CD4-positive, alpha-beta T cell treated with Interleukin-2 at 100 ng/mL for 4 hours (primary cell): ENCODE measurements at regions not wholly inside any gene's neighbourhood (a gene's known extent, or its start where the extent isn't known, plus 50 kb on each side); places are given as distances from the start of the nearest gene placed in this dataset.
"Not testable (repeated sequence)": the region's sequence is repeated elsewhere in the genome, so short reads cannot be mapped to it uniquely, and the experiment has no call there.

Source experiments
- DNase-seq: peaks from one replicate; pipeline ENCODE4 v3.0.0-alpha.2; 2020; ENCODE audit warnings: low spot score

GRCh38 chr12:70008944-70009343 is 183.9 kb downstream of the MYRFL start:
- no peak for DNase-seq

DNA sequence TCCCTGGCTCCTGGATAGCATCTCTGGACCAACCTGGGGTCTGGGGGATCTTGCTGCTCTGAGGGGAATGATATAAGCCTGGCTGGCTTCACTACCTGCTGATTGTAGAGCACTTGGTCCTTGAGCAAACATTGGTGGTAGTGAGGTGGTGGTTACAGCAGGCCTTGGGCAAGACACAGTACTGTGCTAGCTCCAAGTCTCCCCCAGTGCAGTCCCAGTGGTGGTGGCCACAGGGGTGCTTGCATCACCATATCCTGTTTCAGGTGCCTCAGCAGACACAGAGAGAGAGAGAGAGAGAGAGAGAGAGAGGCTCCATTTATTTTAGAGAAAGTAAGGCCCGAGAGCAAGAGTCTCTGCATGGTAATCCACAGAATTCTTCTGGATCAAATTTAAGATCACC is 186.3 kb downstream of the MYRFL start:
- no peak for DNase-seq

GRCh38 chr12:70013016-70013415 is 188.0 kb downstream of the MYRFL start:
- not testable (repeated sequence) for DNase-seq

- DNase-seq, result no peak
These were observed 203.5 kb downstream of the MYRFL start for GRCh38 chr12:70028515-70028914.

DNA sequence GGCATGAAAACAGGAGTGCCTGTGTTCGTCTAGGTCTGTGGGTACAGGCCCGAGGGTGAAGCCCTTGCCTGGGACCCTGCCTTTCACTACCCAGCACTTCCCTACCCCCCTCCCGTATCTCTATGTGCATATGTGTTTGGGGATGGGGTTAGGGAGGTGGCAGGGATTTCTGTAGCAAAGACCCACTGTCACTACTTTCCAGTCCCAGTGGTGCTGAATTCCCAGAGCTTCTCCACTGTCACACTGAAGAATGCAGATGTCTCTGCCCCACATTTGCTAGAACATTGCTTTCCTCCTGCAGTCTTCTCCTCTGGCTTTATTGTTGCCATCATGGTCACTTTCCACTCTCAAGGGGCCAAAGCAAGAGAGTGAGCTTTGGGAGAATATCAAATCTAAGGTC is 203.9 kb downstream of the MYRFL start:
- DNase-seq, result no peak

DNA sequence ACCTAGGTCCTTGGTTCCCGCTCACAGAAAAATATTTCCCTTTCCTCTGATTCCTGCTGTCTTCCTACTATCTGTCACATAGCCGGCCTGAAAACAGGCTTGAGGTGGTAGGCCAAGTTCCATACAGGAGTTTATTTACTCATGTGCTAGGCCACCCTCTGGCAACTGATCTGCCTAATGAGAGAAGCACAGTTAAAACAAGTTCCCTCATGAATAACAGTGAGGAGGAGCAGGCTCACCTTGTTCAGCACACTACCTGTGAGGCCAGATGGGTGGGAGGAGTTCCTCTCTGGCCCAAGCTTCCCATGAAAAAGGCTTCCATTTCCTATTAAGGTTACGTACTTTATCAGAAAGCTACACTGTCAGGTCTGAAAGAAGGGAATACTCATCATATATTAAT is 206.0 kb downstream of the MYRFL start:
- DNase-seq, result no peak

GRCh38 chr12:70032076-70032475 is 207.0 kb downstream of the MYRFL start:
- DNase-seq, result no peak

- DNase-seq, result no peak
These were observed 208.3 kb downstream of the MYRFL start for GRCh38 chr12:70033310-70033709.

GRCh38 chr12:70040141-70040540 is 203.1 kb upstream of the CNOT2 start:
- DNase-seq, result no peak

GRCh38 chr12:70042675-70043074 is 200.6 kb upstream of the CNOT2 start:
- no peak for DNase-seq

DNA sequence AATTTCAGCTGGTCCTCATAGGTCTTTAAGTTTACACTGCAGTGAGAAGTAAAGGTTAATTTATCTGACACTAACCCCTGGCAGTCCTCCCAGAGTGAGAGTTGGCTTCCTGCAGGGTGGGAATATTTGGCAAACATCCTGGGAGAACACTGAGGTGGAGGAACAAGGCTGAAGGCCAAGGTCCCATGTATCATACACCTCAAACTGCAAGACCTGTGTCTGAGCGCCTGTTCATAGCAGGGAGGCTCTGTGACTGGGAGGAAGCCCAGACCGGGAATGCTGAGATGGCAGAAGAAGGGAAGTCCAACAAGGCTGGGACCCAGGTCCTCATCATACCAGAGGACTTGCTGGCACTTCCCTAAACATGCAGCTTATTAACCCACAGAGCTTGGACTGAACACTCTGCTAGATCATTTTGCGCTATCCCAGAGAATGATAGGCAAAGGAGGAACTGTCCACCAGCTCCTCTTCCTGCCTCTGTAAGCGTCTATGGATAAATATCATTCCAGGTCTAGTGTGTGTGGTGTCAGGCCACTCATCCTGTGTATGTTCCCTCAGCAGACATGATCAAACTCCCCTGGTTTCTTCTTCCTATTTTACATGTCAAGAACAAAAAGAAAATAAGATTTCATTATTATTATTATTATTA is 199.6 kb upstream of the CNOT2 start:
- no peak for DNase-seq

GRCh38 chr12:70044167-70044566 is 199.1 kb upstream of the CNOT2 start:
- DNase-seq, result no peak

GRCh38 chr12:70045036-70045435 is 198.2 kb upstream of the CNOT2 start:
- DNase-seq, result no peak

DNA sequence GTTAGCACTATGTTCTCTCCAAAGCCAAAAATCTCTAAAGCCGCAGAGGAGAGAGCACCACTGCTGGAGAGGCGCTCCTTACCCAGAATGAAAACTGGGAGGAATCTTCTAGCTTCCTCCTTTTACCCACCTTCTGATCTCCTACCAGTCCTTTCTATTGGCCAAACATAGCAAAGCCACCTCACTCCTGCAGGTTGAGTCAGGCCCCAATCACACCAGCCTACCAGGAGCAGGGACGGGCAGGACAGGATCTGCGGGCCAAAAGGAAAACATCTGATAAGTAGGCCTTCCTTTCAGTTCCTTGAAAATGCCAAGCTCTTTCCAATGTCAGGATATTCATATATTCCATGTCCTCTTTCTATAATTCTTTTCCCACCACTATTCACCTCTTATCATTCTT is 197.7 kb upstream of the CNOT2 start:
- no peak for DNase-seq

DNA sequence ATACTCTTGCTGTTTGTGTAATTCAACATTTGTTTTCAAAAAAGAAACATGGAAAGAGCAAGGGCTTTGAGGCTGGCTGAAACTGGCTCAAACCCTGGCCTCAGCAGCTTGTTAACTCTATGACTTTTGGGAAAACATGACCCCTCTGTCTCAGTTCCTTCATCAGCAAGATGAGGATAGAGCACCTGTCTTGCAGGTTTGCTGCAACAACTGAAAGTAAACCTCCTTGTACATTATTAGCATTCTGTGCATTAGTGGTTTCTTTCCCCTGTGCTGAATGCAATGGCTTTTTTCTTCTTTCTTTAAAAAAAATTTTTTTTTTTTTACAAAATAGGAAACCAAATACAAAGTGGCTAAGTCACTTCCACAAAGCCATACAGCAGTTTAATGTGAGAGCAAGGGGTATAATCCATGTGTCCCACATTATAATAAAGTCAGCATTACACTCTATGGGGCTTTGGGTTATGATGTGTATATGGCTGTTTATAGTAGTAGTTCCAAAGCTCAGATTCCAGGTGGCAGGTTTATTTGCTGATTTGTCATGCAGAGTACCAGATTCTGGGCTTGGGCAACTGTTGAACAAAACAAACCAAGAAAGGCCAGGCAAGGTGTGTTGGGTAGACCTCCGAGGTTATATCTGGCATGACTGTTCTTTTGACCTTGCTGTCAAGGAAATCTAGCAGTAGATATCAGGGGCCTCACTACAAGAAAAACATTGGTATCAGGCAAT is 194.5 kb upstream of the CNOT2 start:
- no peak for DNase-seq

DNA sequence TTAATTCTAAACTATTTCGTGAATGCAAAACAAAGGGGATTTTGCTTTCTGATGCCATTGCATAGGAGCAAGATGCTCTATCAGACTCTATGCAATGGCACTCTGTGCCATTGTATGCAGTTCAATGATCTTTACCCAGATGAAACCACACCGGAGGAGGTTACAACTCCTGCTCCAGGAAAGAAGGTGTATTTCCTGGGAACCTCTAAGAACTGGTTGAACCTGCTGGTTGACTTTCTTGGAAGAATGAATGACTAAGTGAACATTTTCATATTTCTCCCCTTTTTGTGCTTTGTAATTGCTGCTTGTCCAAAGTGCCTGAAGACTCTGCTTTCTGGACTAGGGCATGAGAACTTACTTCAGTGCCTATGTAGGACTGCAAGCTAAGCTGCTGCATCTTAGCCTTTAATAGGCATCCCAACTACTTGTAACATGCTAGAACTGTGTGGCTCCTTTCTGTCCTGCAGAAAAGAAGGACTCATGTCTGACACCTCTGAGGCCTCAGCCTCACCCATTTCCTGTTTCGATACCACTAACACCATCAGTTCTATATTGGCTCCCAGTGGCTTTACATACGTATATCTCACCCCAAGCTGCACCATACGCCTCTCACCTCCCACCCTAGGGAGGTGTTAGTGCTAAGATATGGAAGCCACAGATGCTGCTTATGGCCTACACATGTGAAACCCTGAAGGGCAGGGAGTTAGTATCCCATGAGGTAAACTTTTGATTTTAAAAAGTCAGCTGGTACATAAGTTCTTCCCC is 193.5 kb upstream of the CNOT2 start:
- peak; percentile 51 for DNase-seq

DNA sequence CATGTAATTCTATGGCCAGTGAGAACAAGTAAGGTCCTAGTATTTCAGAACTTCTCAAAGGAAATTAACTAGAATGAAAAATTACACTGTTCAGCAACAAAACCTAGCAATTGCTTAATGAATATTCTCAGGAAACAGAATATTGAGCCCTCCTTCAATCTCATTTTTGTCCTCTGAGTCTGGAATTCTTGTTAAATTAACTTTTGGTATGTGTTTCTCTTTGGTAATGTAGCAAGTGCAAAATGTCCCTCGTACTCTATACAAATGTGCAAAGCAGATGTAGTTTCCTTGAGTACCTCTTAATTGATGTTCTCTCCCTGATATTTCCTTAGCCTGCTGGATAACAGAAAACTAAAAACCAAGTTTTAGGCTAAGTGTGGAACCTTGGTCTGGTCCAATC is 190.8 kb upstream of the CNOT2 start:
- no peak for DNase-seq

- DNase-seq, result no peak
These were observed 190.2 kb upstream of the CNOT2 start for GRCh38 chr12:70052931-70053497.

GRCh38 chr12:70059373-70059772 is 183.9 kb upstream of the CNOT2 start:
- no peak for DNase-seq

- DNase-seq, result no peak
These were observed 182.6 kb upstream of the CNOT2 start for GRCh38 chr12:70060634-70061033.

DNA sequence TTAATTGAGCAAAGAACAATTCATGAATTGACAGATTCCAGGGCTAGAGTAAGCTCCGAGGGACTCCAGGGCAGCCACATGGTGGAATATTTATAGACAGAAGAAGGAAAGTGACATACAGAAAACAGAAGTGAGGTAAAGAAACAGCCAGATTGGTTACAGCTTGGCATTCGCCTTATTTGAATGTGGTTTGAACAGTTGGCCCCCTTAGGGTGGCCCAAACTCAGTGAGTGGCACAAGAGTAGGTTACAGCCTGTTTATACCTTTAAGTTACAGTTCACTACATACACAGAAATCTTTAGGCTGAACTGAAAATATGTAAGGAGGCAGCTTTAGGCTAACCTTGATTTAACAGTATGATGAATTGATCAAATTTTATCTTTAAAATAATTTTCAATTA is 174.5 kb upstream of the CNOT2 start:
- no peak for DNase-seq

- no peak for DNase-seq
These were observed 173.8 kb upstream of the CNOT2 start for GRCh38 chr12:70069221-70070105.
